Left hindlimb (tissue), 1 donor: ENCODE measurements at regions not wholly inside any gene's neighbourhood (a gene's known extent, or its start where the extent isn't known, plus 50 kb on each side); places are given as distances from the start of the nearest gene placed in this dataset.
"Not testable (repeated sequence)": the region's sequence is repeated elsewhere in the genome, so short reads cannot be mapped to it uniquely, and the experiment has no call there.

Experiments used
- DNase-seq: peaks from one replicate; pipeline ENCODE4 v3.0.0-alpha.2; 2018

DNA sequence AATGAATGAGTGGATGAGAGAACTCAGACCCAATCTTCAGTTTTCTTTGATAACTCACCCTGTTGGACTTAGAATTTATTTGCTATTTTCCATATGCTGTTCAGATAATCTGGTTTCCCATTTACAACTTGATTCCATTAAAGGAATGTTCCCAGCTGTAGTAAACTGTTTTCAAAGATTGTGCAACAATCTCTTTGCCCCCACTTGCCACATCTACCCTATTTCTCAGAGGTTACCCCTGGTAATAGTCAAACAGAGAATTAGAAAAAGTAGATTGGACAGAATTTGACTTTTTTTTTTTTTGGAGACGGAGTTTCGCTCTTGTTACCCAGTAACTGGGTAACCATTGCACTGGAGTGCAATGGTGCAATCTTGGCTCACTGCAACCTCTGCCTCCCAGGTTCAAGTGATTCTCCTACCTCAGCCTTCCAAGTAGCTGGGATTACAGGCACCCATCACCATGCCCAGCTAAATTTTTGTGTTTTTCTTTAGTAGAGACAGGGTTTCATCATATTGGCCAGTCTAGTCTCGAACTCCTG is 93.4 kb upstream of the SIX2 start:
- DNase-seq: no peak

DNA sequence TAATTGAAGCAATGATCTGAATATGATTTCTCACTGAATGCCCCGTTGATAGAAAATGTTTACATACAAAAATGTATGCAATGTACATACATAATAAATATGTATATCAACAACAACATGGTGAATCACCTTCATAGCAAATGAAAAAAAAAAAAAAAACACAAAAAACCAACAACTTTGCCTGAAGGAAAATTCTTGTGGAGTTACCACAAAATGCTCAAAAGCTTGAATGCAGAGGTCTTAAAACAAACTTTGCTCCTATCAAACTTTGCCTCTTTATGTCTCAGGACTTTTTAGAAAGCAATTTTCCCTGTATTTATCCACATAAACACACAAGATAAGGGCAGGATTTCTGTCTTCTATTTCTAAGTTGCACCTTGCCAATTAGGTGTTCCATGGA is 92.9 kb upstream of the SIX2 start:
- no peak for DNase-seq

DNA sequence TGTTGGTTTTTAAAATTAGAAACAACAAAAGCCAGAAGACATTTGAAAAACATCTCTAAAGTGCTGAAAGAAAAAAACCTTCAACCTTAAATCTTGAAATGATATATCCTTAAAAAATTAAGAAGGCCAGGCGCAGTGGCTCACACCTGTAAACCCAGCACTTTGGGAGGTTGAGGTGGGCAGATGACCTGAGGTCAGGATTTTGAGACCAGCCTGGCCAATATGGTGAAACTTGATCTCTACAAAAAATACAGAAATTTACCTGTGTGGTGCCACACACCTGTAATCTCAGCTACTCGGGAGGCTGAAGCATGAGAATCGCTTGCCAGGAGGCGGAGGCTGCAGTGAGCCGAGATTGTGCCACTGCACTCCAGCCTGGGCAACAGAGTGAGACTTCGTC is 87.7 kb upstream of the SIX2 start:
- DNase-seq: no peak

GRCh38 chr2:45096038-45096437 is 86.8 kb upstream of the SIX2 start:
- not testable (repeated sequence) for DNase-seq

- no peak for DNase-seq
Measured at GRCh38 chr2:45093663-45094062, 84.4 kb upstream of the SIX2 start.

- DNase-seq: no peak
Measured at GRCh38 chr2:45093181-45093580, 83.9 kb upstream of the SIX2 start.

DNA sequence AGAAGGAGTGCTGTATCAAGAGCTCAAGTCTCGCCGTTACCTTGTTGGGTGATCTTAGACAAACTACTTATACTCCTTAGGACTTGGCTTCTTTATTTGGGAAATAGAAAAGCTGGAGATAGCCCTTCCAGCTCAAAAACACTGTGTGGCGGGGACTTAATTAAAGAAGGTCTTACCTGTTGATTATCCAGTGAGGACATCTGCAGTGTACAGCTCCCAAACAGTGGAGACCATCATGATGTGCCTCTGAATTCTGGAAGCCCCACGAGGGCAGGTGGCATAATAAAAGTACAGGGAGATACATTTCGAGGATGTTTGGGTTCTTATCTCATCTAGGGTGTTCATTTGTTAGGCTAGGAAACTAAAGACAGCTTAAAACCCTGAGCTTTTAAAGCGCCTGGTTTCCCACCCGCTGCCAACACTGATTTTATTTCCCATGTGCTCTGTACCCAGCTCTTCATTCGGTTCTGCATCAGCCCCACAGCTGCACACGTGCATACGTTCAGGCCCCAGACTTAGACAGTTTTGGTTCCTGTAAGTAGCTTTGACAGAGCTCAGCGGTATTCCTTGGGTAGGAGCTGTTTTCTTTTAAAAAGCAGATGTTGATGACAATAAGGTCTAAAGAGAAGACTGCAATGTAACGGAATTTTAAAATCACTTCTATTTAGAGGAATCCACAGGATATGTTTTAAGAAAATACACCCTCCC is 80.5 kb upstream of the SIX2 start:
- DNase-seq: no peak

GRCh38 chr2:45085487-45085886 is 76.2 kb upstream of the SIX2 start:
- no peak for DNase-seq

- no peak for DNase-seq
Measured at GRCh38 chr2:45084361-45085020, 75.2 kb upstream of the SIX2 start.

DNA sequence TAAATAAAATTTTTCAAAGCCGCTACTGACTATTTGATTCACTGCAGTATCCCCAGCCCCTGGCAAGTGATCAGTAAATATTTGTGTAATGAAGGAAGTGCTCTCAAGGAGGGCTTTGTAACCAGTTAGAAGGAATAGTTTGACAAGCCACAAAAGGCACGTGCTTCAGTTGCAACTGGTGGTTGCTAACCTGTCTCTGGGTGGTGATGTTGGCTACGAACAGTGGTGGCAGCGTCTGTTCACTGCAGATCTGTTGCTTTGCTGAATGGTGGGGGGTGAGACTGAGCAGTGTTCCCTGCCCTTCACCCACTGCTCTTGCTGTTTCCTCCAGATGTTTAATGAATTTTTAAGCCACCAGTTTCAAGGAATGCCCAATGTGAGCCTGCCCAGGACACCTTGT is 73.9 kb upstream of the SIX2 start:
- DNase-seq: no peak

DNA sequence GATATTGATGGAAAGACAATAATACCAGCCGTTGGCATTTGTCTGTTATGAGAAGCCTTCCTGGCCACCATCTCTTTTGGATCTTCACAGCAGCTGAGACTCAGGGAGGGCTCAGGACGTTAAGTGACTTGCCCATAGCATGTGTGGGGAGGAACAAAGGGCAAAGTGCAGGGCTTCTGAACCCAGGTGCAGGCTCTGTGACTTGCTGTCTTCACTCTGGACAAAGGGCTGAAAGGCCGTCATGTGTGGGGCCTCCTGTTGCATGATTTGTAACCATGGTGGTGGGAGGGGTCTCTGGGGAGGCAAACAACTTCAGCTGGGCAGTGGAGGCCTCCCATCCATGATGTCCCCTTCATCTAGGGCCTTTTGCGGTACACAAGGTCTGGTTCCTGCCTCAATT is 65.5 kb upstream of the SIX2 start:
- DNase-seq: no peak

GRCh38 chr2:45072862-45073237 is 63.6 kb upstream of the SIX2 start:
- DNase-seq: no peak

GRCh38 chr2:45072064-45072861 is 63.0 kb upstream of the SIX2 start:
- DNase-seq: no peak

DNA sequence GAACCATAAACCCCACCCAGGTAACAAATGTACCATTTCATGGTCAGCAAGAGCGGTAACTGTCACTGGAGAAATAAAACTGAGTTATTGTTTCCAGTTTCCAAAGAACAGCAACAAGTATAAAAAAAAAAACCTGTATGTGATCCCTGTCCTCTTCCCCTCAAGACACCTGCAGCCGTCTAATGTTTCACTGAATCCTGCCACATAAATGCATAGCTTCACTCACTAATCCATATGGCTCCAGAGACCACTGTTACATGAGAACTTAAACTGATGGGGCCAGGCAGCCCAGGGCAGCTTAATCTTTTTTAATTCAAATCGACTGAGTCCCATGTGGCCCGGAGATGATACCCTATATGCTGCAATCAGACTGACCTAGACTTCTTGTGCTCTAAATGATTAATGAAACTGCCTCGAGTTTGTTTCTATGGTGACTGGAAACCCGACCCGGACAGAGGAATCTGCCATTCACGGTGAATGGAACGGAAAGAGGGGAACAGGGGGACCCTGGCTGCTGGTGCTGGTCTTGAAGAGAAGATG is 60.9 kb upstream of the SIX2 start:
- DNase-seq: no peak

- DNase-seq: no peak
Measured at GRCh38 chr2:45069684-45070083, 60.4 kb upstream of the SIX2 start.

- DNase-seq: no peak
Measured at GRCh38 chr2:45068571-45069140, 59.4 kb upstream of the SIX2 start.

DNA sequence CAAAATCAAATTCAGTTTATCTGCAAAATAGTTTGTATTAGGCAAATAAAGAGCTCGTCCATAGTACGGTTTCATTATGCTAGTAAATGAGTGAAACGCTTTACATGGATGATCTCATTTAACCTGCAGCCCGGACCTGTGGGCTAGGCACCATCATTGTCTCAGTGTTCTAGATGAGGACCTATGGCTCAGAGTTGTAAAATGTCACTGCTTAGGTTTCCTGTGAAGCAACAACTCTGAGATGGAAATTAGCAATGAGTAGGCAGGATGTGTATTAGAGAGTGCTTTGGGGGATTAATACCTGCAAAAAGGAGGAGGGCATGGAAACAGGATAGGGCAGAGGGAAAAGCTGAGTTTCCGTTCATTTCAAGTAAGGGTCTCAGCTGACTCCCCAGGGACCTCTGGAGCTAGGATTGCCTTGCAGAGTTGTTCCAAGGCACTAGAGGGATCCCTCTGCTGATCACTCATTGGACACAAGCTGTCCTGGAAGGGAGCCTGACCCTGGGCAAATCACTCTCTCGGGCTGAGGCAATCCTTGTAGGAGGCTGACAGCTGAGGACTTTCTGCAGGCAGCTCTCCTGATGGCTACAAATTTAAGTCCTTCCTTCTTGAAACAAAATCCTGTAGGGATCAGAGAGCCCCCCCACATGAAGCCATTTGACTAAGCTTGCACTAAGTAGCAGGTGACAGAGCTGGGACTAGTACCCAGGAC is 58.8 kb upstream of the SIX2 start:
- no peak for DNase-seq
